SK-N-SH (cell line): ENCODE measurements at regions not wholly inside any gene's neighbourhood (a gene's known extent, or its start where the extent isn't known, plus 50 kb on each side); places are given as distances from the start of the nearest gene placed in this dataset.

Source experiments
- CTCF ChIA-PET: fragments of 300-600, 350-600 bp; formaldehyde crosslinking; extraction: SDS; loops from one replicate; lab custom pipeline; 2021; lab: Yijun Ruan, JAX
- POLR2A ChIA-PET: fragments of 350-600 bp; sonication (Branson Sonifier 250); formaldehyde crosslinking; extraction: SDS; loops from one replicate; lab custom pipeline; 2020; ENCODE audit warnings: antibody characterized with exemption, inconsistent platforms; lab: Yijun Ruan, JAX
- DNase-seq: peaks from one replicate; pipeline ENCODE4 v3.0.0; 2012
- H2AFZ ChIP-seq: fragments of 200-600 bp; sonication (generic); 2 replicates; pipeline ENCODE4 v1.8.1; 2016; ENCODE audit warnings: antibody characterized with exemption, mild to moderate bottlenecking, low read depth
- H3F3A ChIP-seq: fragments of 200-600 bp; sonication (generic); replicated peaks from 2 replicates; pipeline ENCODE3; 2016; ENCODE audit warnings: antibody characterized with exemption, mild to moderate bottlenecking; ENCODE audit not compliant: insufficient read depth
- H3K27ac ChIP-seq, 2 experiments: fragments of 200-500 bp in 1 of 2; fragments of 200-600 bp in 1 of 2; sonication (Bioruptor generic) in 1 of 2; sonication (generic), shearing (Covaris generic) in 1 of 2; 2 replicates each; pipeline versions ENCODE4 v1.5.1 to v1.6.1; 2014 to 2016; ENCODE audit warnings: low read depth in 2 of 2, inconsistent platforms in 1 of 2, low read length in 1 of 2, mild to moderate bottlenecking in 1 of 2, mixed read lengths in 1 of 2
- H3K27me3 ChIP-seq: fragments of 200-600 bp; sonication (generic), shearing (Covaris generic); 2 replicates; pipeline ENCODE4 v1.6.1; 2016; ENCODE audit warnings: mixed run types; ENCODE audit not compliant: insufficient read depth
- H3K36me3 ChIP-seq, 2 experiments: fragments of 200-500 bp in 1 of 2; fragments of 200-600 bp in 1 of 2; sonication (Bioruptor generic) in 1 of 2; sonication (generic) in 1 of 2; replicated peaks in 1 of 2; 2 replicates each; pipeline versions ENCODE3 to v1.5.1; 2014 to 2016; ENCODE audit warnings: low read length in 1 of 2, mild to moderate bottlenecking in 1 of 2; ENCODE audit not compliant: insufficient read depth in 2 of 2, control insufficient read depth in 1 of 2
- H3K4me1 ChIP-seq, 2 experiments: fragments of 200-500 bp in 1 of 2; fragments of 200-600 bp in 1 of 2; sonication (Bioruptor generic) in 1 of 2; sonication (generic), shearing (Covaris generic) in 1 of 2; 2 replicates each; pipeline versions ENCODE4 v1.5.1 to v1.6.1; 2014 to 2016; ENCODE audit warnings: low read depth in 1 of 2, low read length in 1 of 2, mixed run types in 1 of 2; ENCODE audit not compliant: insufficient read depth in 2 of 2, control insufficient read depth in 1 of 2
- H3K4me2 ChIP-seq: fragments of 200-600 bp; sonication (generic), shearing (Covaris generic); 2 replicates; pipeline ENCODE4 v1.6.1; 2017; ENCODE audit warnings: mixed run types
- H3K4me3 ChIP-seq, 2 experiments: fragments of 200-500 bp in 1 of 2; fragments of 200-600 bp in 1 of 2; sonication (Bioruptor generic) in 1 of 2; sonication (generic), shearing (Covaris generic) in 1 of 2; 2 replicates each; pipeline versions ENCODE4 v1.5.1 to v1.8.1; 2014 to 2016; ENCODE audit warnings: low read depth in 2 of 2, inconsistent platforms in 1 of 2, low read length in 1 of 2, mild to moderate bottlenecking in 1 of 2, mixed read lengths in 1 of 2, moderate library complexity in 1 of 2
- H3K79me2 ChIP-seq: fragments of 200-600 bp; sonication (generic); 2 replicates; pipeline ENCODE4 v1.8.1; 2017; ENCODE audit warnings: mild to moderate bottlenecking; ENCODE audit not compliant: insufficient read depth
- H3K9ac ChIP-seq: fragments of 200-600 bp; sonication (generic); 2 replicates; pipeline ENCODE4 v1.6.1; 2017; ENCODE audit warnings: mixed run types
- H3K9me2 ChIP-seq: fragments of 200-600 bp; sonication (generic); 2 replicates; pipeline ENCODE4 v1.6.1; 2017; ENCODE audit warnings: mixed run types
- H3K9me3 ChIP-seq: fragments of 200-600 bp; sonication (generic); 2 replicates; pipeline ENCODE4 v1.6.1; 2017; ENCODE audit warnings: mixed run types, mild to moderate bottlenecking, moderate library complexity
- H4K20me1 ChIP-seq: fragments of 200-600 bp; sonication (generic); 2 replicates; pipeline ENCODE4 v1.6.1; 2017; ENCODE audit warnings: mild to moderate bottlenecking, mixed run types; ENCODE audit not compliant: insufficient read depth
- CHD2 ChIP-seq: fragments of 150-350 bp; IDR thresholded peaks from 2 replicates; pipeline ENCODE4 v1.6.1; 2018; ENCODE audit warnings: low read length; ENCODE audit not compliant: partially characterized antibody
- CTCF ChIP-seq: fragments of 200-600 bp; sonication (generic); IDR thresholded peaks from 2 replicates; pipeline ENCODE4 v1.6.1; 2017; ENCODE audit warnings: antibody characterized with exemption, mild to moderate bottlenecking, moderate library complexity
- ELF1 ChIP-seq: IDR thresholded peaks from 2 replicates; pipeline ENCODE4 v1.4.0; 2012
- EP300 ChIP-seq, 2 experiments: IDR thresholded peaks; 2 replicates each; pipeline versions ENCODE4 v1.4.0 to v1.6.1; 2012; ENCODE audit warnings: borderline replicate concordance in 1 of 2, low read depth in 1 of 2, low read length in 1 of 2
- FOSL2 ChIP-seq: IDR thresholded peaks from 2 replicates; pipeline ENCODE4 v1.4.0; 2012; ENCODE audit warnings: low read depth, mild to moderate bottlenecking, moderate library complexity, borderline replicate concordance
- FOXJ3 ChIP-seq: sonication (generic); formaldehyde crosslinking; IDR thresholded peaks from 2 replicates; pipeline ENCODE4 v1.5.1; 2020; ENCODE audit warnings: mild to moderate bottlenecking, missing genetic modification reagents
- FOXM1 ChIP-seq: IDR thresholded peaks from 2 replicates; pipeline ENCODE4 v1.4.0; 2012; ENCODE audit warnings: low read depth, mild to moderate bottlenecking
- GABPA ChIP-seq: IDR thresholded peaks from 2 replicates; pipeline ENCODE4 v1.4.0; 2012; ENCODE audit warnings: low read depth, mild to moderate bottlenecking
- GATA2 ChIP-seq: sonication (generic); formaldehyde crosslinking; IDR thresholded peaks from 2 replicates; pipeline ENCODE4 v1.5.0; 2020; ENCODE audit warnings: mild to moderate bottlenecking, missing genetic modification reagents
- IRF3 ChIP-seq: fragments of 150-350 bp; IDR thresholded peaks from 2 replicates; pipeline ENCODE4 v1.6.1; 2016; ENCODE audit warnings: mild to moderate bottlenecking, low read depth, low read length
- MEF2A ChIP-seq: IDR thresholded peaks from 2 replicates; pipeline ENCODE4 v1.4.0; 2012; ENCODE audit warnings: low read depth, borderline replicate concordance
- MXI1 ChIP-seq: IDR thresholded peaks from 2 replicates; pipeline ENCODE4 v1.6.1; 2012; ENCODE audit warnings: mild to moderate bottlenecking, low read depth, low read length, improper control_type of control experiment
- NFIC ChIP-seq: IDR thresholded peaks from 2 replicates; pipeline ENCODE4 v1.4.0; 2012; ENCODE audit warnings: borderline replicate concordance
- PBX3 ChIP-seq: IDR thresholded peaks from 2 replicates; pipeline ENCODE4; 2012
- POLR2AphosphoS5 ChIP-seq: IDR thresholded peaks from 2 replicates; pipeline ENCODE4 v1.6.1; 2012; ENCODE audit warnings: low read depth, low read length
- RCOR1 ChIP-seq: fragments of 150-350 bp; IDR thresholded peaks from 2 replicates; pipeline ENCODE4 v1.6.1; 2017; ENCODE audit warnings: antibody characterized with exemption, low read length
- RXRA ChIP-seq: IDR thresholded peaks from 2 replicates; pipeline ENCODE4 v1.4.0; 2012; ENCODE audit warnings: low read depth, mild to moderate bottlenecking, borderline replicate concordance
- SMC3 ChIP-seq: IDR thresholded peaks from 2 replicates; pipeline ENCODE4 v1.6.1; 2012; ENCODE audit warnings: low read depth, low read length, improper control_type of control experiment
- TCF12 ChIP-seq: IDR thresholded peaks from 2 replicates; pipeline ENCODE4 v1.4.0; 2012
- TEAD4 ChIP-seq: IDR thresholded peaks from 2 replicates; pipeline ENCODE4 v1.4.0; 2012; ENCODE audit warnings: mild to moderate bottlenecking, borderline replicate concordance; ENCODE audit not compliant: insufficient read depth
- USF1 ChIP-seq: IDR thresholded peaks from 2 replicates; pipeline ENCODE4 v1.4.0; 2012; ENCODE audit warnings: low read depth, borderline replicate concordance
- USF2 ChIP-seq: fragments of 150-350 bp; IDR thresholded peaks from 2 replicates; pipeline ENCODE4 v1.6.1; 2017; ENCODE audit warnings: antibody characterized with exemption, low read length, low read depth, borderline replicate concordance
- ZBTB33 ChIP-seq: IDR thresholded peaks from 2 replicates; pipeline ENCODE4 v1.4.0; 2012; ENCODE audit warnings: low read depth, borderline replicate concordance
- WGBS: methylation state at CpG from one replicate; pipeline ENCODE4 v1.1.6; 2017; ENCODE audit warnings: low lambda C conversion rate; 5-methylcytosine and 5-hydroxymethylcytosine counted together

GRCh38 chr2:21431078-21431477 lies 307.3 kb downstream of the TDRD15 start (continued):
- TF ChIP-seq IRF3 (peak; percentile 7; the same call in 1 of the 2 replicates), GATA2 (CRISPR knock-in tag) (peak; percentile 91), RXRA (no peak), TEAD4 (no peak), RCOR1 (peak; percentile 97), CHD2 (peak; percentile 93), USF2 (peak; percentile 41; the same call in 1 of the 2 replicates), CTCF (no peak), POLR2AphosphoS5 (no peak), FOSL2 (no peak), USF1 (no peak), PBX3 (no peak), TCF12 (peak; percentile 23; the same call in 1 of the 2 replicates), NFIC (no peak), ELF1 (no peak)

- Histone ChIP-seq H2AFZ (no peak overlapping the region), H3F3A (no peaks in the 10 kb centered on the region), H3K4me3 (no peak overlapping the region), H3K4me1 (peaks cover 0 to 5% of the 10 kb centered on the region in 2 experiments; a peak in 1 of 4 replicates), H4K20me1 (no peaks in the 10 kb centered on the region), H3K79me2 (no peaks in the 10 kb centered on the region), H3K9ac (no peak overlapping the region), H3K4me2 (no peak overlapping the region), H3K9me3 (no peaks in the 10 kb centered on the region), H3K27ac (no peak overlapping the region), H3K9me2 (0 out of 2 replicates have a peak, but pooled peaks cover 5% of the 10 kb centered on the region), H3K27me3 (no peaks in the 10 kb centered on the region), H3K36me3 (no peaks in the 10 kb centered on the region)
- CTCF ChIA-PET: interaction anchor here (1.8 to 2.1 kb wide), 2 partner anchors 10 to 27 kb away, joined by 5 to 9 read pairs; no protein-coding TSS in a partner anchor
- 59% methylated on average over 3 of the region's 3 CpGs for WGBS
- no peak for DNase-seq
- POLR2A ChIA-PET: interaction anchor here (0.7 kb wide), 1 partner anchor 9 kb away, joined by 4 read pairs; no protein-coding TSS in a partner anchor
- TF ChIP-seq MEF2A: no peak
- TF ChIP-seq POLR2AphosphoS5: no peak
- no peak for TF ChIP-seq PBX3
- no peak for TF ChIP-seq TCF12
- TF ChIP-seq ZBTB33: no peak
- TF ChIP-seq FOXJ3 (CRISPR knock-in tag): no peak
- no peak for TF ChIP-seq SMC3
- no peak for TF ChIP-seq MXI1
- TF ChIP-seq EP300 (IDR thresholded peaks at IDR 0.05; ENCODE audit: borderline replicate concordance in 1 of 2, low read depth in 1 of 2, low read length in 1 of 2): no peak
- no peak for TF ChIP-seq GABPA
- no peak for TF ChIP-seq FOXM1
- no peak for TF ChIP-seq CHD2
Measured at GRCh38 chr2:21438949-21439348, 315.2 kb downstream of the TDRD15 start.
